ENCODE measurements at regions not wholly inside any gene's neighbourhood (a gene's known extent, or its start where the extent isn't known, plus 50 kb on each side); places are given as distances from the start of the nearest gene placed in this dataset.

DNA sequence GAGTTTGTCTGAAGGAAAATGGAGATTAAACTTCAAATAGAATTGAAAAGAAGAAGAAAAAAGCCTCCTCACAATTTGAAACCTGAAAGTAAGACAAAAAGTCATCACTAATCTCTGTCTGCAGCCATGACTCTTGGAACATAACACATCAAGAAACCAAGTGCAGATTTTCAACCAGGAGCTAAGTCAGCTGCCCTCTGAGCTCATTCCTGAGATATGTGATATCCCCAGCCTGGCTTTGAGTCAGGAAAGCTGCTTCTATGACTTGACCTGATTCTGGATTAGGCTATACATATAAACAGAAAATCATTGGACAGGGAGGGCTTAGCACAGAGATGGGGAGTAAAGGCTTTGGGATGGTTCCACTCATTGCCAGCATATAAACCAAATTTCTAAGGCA, 891.4 kb downstream of the TFAP2A start:
- Mint-ChIP-seq H3K9me3 (no peaks in the 10 kb centered on the region; a peak in 1 of 5 replicates), H3K4me1 (no peaks in the 10 kb centered on the region), H3K36me3 (ENCODE audit: insufficient read depth in 1 of 3, low read depth in 3 of 3) (peaks cover 0 to 2% (median 0%) of the 10 kb centered on the region in 3 experiments; a peak in 2 of 7 replicates), H3K27ac (no peak overlapping the region), H3K27me3 (ENCODE audit: low read depth) (no peaks in the 10 kb centered on the region), H3K4me3 (no peak overlapping the region)
- no peaks in the 10 kb centered on the region for H3K23me2 ChIP-seq (ENCODE audit: insufficient read length, low read depth, low read length, poor library complexity, severe bottlenecking)
- no peaks in the 10 kb centered on the region for H3K79me1 ChIP-seq (ENCODE audit: insufficient read depth, low read depth, low read length, poor library complexity, severe bottlenecking)
- no peaks in the 10 kb centered on the region for H3K79me2 ChIP-seq (ENCODE audit: insufficient read depth, low read length)
- no peak overlapping the region for H3K4ac ChIP-seq (ENCODE audit: low read depth, low read length)
- H2BK120ac ChIP-seq (ENCODE audit: low read depth, low read length, poor library complexity, severe bottlenecking), result no peak overlapping the region
- no peak overlapping the region for H3K23ac ChIP-seq (ENCODE audit: insufficient read length, low read depth, low read length)
- no peak overlapping the region for H2BK12ac ChIP-seq (ENCODE audit: insufficient read length, low read depth, low read length)
- H3K27me3 ChIP-seq (ENCODE audit: insufficient read depth, low read length), result no peaks in the 10 kb centered on the region
- H3K18ac ChIP-seq (ENCODE audit: insufficient read length, low read depth, low read length), result no peak overlapping the region
- H3K27ac ChIP-seq (ENCODE audit: insufficient read length, low read depth, low read length), result no peak overlapping the region
- no peak overlapping the region for H2AK5ac ChIP-seq (ENCODE audit: insufficient read length, low read length)
- DNase-seq, result no peak
- no peak overlapping the region for H4K8ac ChIP-seq (replicated peaks; ENCODE audit: insufficient read length, low read depth, low read length)
- H3K14ac ChIP-seq (ENCODE audit: insufficient read depth, low read length), result no peak overlapping the region
- TF ChIP-seq, protein P1, sequence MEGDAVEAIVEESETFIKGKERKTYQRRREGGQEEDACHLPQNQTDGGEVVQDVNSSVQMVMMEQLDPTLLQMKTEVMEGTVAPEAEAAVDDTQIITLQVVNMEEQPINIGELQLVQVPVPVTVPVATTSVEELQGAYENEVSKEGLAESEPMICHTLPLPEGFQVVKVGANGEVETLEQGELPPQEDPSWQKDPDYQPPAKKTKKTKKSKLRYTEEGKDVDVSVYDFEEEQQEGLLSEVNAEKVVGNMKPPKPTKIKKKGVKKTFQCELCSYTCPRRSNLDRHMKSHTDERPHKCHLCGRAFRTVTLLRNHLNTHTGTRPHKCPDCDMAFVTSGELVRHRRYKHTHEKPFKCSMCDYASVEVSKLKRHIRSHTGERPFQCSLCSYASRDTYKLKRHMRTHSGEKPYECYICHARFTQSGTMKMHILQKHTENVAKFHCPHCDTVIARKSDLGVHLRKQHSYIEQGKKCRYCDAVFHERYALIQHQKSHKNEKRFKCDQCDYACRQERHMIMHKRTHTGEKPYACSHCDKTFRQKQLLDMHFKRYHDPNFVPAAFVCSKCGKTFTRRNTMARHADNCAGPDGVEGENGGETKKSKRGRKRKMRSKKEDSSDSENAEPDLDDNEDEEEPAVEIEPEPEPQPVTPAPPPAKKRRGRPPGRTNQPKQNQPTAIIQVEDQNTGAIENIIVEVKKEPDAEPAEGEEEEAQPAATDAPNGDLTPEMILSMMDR (conservative IDR thresholded peaks at IDR 0.05), result no peak
- H3K4me2 ChIP-seq (ENCODE audit: insufficient read depth, insufficient read length, low read length), result no peak overlapping the region
- H3K9ac ChIP-seq (ENCODE audit: extremely low read depth, insufficient read length, low read length), result no peak overlapping the region
- H2BK5ac ChIP-seq (ENCODE audit: insufficient read length, low read length), result no peak overlapping the region
- H4K5ac ChIP-seq (ENCODE audit: insufficient read length, low read depth, low read length), result no peak overlapping the region
- H2BK15ac ChIP-seq (ENCODE audit: low read depth, low read length), result no peak overlapping the region
- no peak overlapping the region for H3T11ph ChIP-seq (ENCODE audit: low read length)
- H4K91ac ChIP-seq (ENCODE audit: insufficient read length, low read depth, low read length), result no peak overlapping the region
- no peaks in the 10 kb centered on the region for H3K4me1 ChIP-seq (ENCODE audit: insufficient read depth, low read length)
- no peak overlapping the region for H2AFZ ChIP-seq (ENCODE audit: low read length)
- H3K56ac ChIP-seq (ENCODE audit: insufficient read length, low read depth, low read length), result no peak overlapping the region
- no peaks in the 10 kb centered on the region for H4K20me1 ChIP-seq (ENCODE audit: control insufficient read depth, insufficient read depth, insufficient read length)
- no peak overlapping the region for H2BK20ac ChIP-seq (ENCODE audit: low read depth, low read length, poor library complexity, severe bottlenecking)
- no peaks in the 10 kb centered on the region for H3K9me3 ChIP-seq (ENCODE audit: control insufficient read depth, low read depth, low read length)

Data from H9 (cell line).